ENCODE measurements at regions not wholly inside any gene's neighbourhood (a gene's known extent, or its start where the extent isn't known, plus 50 kb on each side); places are given as distances from the start of the nearest gene placed in this dataset.

GRCh38 chr9:630817-631216, 210.7 kb upstream of the DMRT1 start:
- no peaks in the 10 kb centered on the region for H3K9me3 ChIP-seq
- H3K79me2 ChIP-seq (ENCODE audit: insufficient read depth), result no peaks in the 10 kb centered on the region
- H3K4me3 ChIP-seq (ENCODE audit: low read depth in 2 of 2, low read length in 1 of 2), result no peak overlapping the region
- no peaks in the 10 kb centered on the region for H3K4me1 ChIP-seq (ENCODE audit: control insufficient read depth in 1 of 2, insufficient read depth in 2 of 2, low read depth in 1 of 2, low read length in 1 of 2)
- no peaks in the 10 kb centered on the region for H3F3A ChIP-seq (replicated peaks; ENCODE audit: insufficient read depth)
- TF ChIP-seq JUND (IDR thresholded peaks at IDR 0.05) (no peak), RXRA (IDR thresholded peaks at IDR 0.05; ENCODE audit: borderline replicate concordance, low read depth) (no peak), YY1 (IDR thresholded peaks at IDR 0.05; ENCODE audit: low read depth) (no peak), EP300 (IDR thresholded peaks at IDR 0.05; ENCODE audit: borderline replicate concordance in 1 of 2, low read depth in 1 of 2, low read length in 1 of 2) (no peak), FOSL2 (IDR thresholded peaks at IDR 0.05; ENCODE audit: borderline replicate concordance, low read depth) (no peak), FOXJ3 (CRISPR knock-in tag; IDR thresholded peaks at IDR 0.05) (no peak), POLR2AphosphoS5 (IDR thresholded peaks at IDR 0.05; ENCODE audit: low read depth, low read length) (no peak), CTCF (IDR thresholded peaks at IDR 0.05) (no peak), IRF3 (IDR thresholded peaks at IDR 0.05; ENCODE audit: low read depth, low read length) (no peak), USF2 (IDR thresholded peaks at IDR 0.05; ENCODE audit: borderline replicate concordance, low read depth, low read length) (no peak), USF1 (IDR thresholded peaks at IDR 0.05; ENCODE audit: borderline replicate concordance, low read depth) (no peak), CHD2 (IDR thresholded peaks at IDR 0.05; ENCODE audit: low read length, partially characterized antibody) (no peak), MEF2A (IDR thresholded peaks at IDR 0.05; ENCODE audit: borderline replicate concordance, low read depth) (no peak), TEAD4 (IDR thresholded peaks at IDR 0.05; ENCODE audit: borderline replicate concordance, insufficient read depth) (no peak), MAX (IDR thresholded peaks at IDR 0.05; ENCODE audit: low read depth) (no peak), RCOR1 (IDR thresholded peaks at IDR 0.05; ENCODE audit: low read length) (no peak), NRF1 (IDR thresholded peaks at IDR 0.05; ENCODE audit: low read depth, low read length) (no peak), SIN3A (IDR thresholded peaks at IDR 0.05; ENCODE audit: borderline replicate concordance, low read depth, low read length) (no peak), FOXM1 (IDR thresholded peaks at IDR 0.05; ENCODE audit: low read depth) (no peak), GABPA (IDR thresholded peaks at IDR 0.05; ENCODE audit: low read depth) (no peak)
- POLR2A ChIA-PET, result no interaction called here
- H3K27me3 ChIP-seq (ENCODE audit: insufficient read depth), result peaks cover 68% of the 10 kb centered on the region
- 15% methylated on average over 7 of the region's 7 CpGs for WGBS (ENCODE audit: low lambda C conversion rate)
- no peak overlapping the region for H2AFZ ChIP-seq (ENCODE audit: low read depth)
- H3K27ac ChIP-seq (ENCODE audit: low read depth in 2 of 2, low read length in 1 of 2), result no peak overlapping the region
- no peaks in the 10 kb centered on the region for H4K20me1 ChIP-seq (ENCODE audit: insufficient read depth)
- no peaks in the 10 kb centered on the region for H3K9me2 ChIP-seq
- no peak overlapping the region for H3K9ac ChIP-seq
- no peak for DNase-seq
- CTCF ChIA-PET, result interaction anchor here (0.5 kb wide), 1 partner anchor 1919 kb away, joined by 3 read pairs; no protein-coding TSS in a partner anchor
- H3K4me2 ChIP-seq, result no peak overlapping the region
- H3K36me3 ChIP-seq (replicated peaks in 1 of 2; ENCODE audit: control insufficient read depth in 1 of 2, insufficient read depth in 2 of 2, low read length in 1 of 2), result no peaks in the 10 kb centered on the region

All from SK-N-SH (cell line).